ENCODE measurements at regions not wholly inside any gene's neighbourhood (a gene's known extent, or its start where the extent isn't known, plus 50 kb on each side); places are given as distances from the start of the nearest gene placed in this dataset.
"Not testable (repeated sequence)": the region's sequence is repeated elsewhere in the genome, so short reads cannot be mapped to it uniquely, and the experiment has no call there.

GRCh38 chr15:87752250-87752951, 504.1 kb downstream of the NTRK3 start:
- no peak for DNase-seq (ENCODE audit: low spot score)

GRCh38 chr15:87748483-87748882, 508.1 kb downstream of the NTRK3 start:
- DNase-seq (ENCODE audit: low spot score), result no peak

- no peak for DNase-seq (ENCODE audit: low spot score)
Observed at GRCh38 chr15:87747087-87747486, 509.5 kb downstream of the NTRK3 start.

- no peak for DNase-seq (ENCODE audit: low spot score)
Observed at GRCh38 chr15:87746333-87746732, 510.2 kb downstream of the NTRK3 start.

- no peak for DNase-seq (ENCODE audit: low spot score)
Observed at GRCh38 chr15:87744815-87745214, 511.7 kb downstream of the NTRK3 start.

- DNase-seq (ENCODE audit: low spot score), result no peak
Observed at GRCh38 chr15:87743562-87743961, 513.0 kb downstream of the NTRK3 start.

GRCh38 chr15:87741350-87741749, 515.2 kb downstream of the NTRK3 start:
- no peak for DNase-seq (ENCODE audit: low spot score)

- DNase-seq (ENCODE audit: low spot score), result no peak
Observed at GRCh38 chr15:87740655-87741344, 515.7 kb downstream of the NTRK3 start.

GRCh38 chr15:87739866-87740265, 516.7 kb downstream of the NTRK3 start:
- no peak for DNase-seq (ENCODE audit: low spot score)

- DNase-seq (ENCODE audit: low spot score), result no peak
Observed at GRCh38 chr15:87739081-87739480, 517.5 kb downstream of the NTRK3 start.

GRCh38 chr15:87737460-87737859, 519.1 kb downstream of the NTRK3 start:
- DNase-seq (ENCODE audit: low spot score), result not testable (repeated sequence)

- DNase-seq (ENCODE audit: low spot score), result no peak
Observed at GRCh38 chr15:87736891-87737389, 519.6 kb downstream of the NTRK3 start.

- DNase-seq (ENCODE audit: low spot score), result no peak
Observed at GRCh38 chr15:87736401-87736800, 520.1 kb downstream of the NTRK3 start.

- no peak for DNase-seq (ENCODE audit: low spot score)
Observed at GRCh38 chr15:87735522-87735921, 521.0 kb downstream of the NTRK3 start.

- DNase-seq (ENCODE audit: low spot score), result no peak
Observed at GRCh38 chr15:87734571-87735373, 521.8 kb downstream of the NTRK3 start.

- DNase-seq (ENCODE audit: low spot score), result no peak
Observed at GRCh38 chr15:87733977-87734376, 522.6 kb downstream of the NTRK3 start.

GRCh38 chr15:87733541-87733941, 523.0 kb downstream of the NTRK3 start:
- DNase-seq (ENCODE audit: low spot score), result no peak

GRCh38 chr15:87732976-87733375, 523.6 kb downstream of the NTRK3 start:
- no peak for DNase-seq (ENCODE audit: low spot score)

- no peak for DNase-seq (ENCODE audit: low spot score)
Observed at GRCh38 chr15:87731630-87732029, 524.9 kb downstream of the NTRK3 start.

- no peak for DNase-seq (ENCODE audit: low spot score)
Observed at GRCh38 chr15:87730706-87731105, 525.8 kb downstream of the NTRK3 start.

GRCh38 chr15:87728998-87729397, 527.5 kb downstream of the NTRK3 start:
- DNase-seq (ENCODE audit: low spot score), result no peak

- no peak for DNase-seq (ENCODE audit: low spot score)
Observed at GRCh38 chr15:87727073-87727472, 529.5 kb downstream of the NTRK3 start.

- no peak for DNase-seq (ENCODE audit: low spot score)
Observed at GRCh38 chr15:87724330-87724729, 532.2 kb downstream of the NTRK3 start.
